G401 (cell line): ENCODE measurements at regions not wholly inside any gene's neighbourhood (a gene's known extent, or its start where the extent isn't known, plus 50 kb on each side); places are given as distances from the start of the nearest gene placed in this dataset.

Source experiments
- DNase-seq: peaks from one replicate; pipeline ENCODE4 v3.0.0-alpha.2; 2015; ENCODE audit warnings: low spot score
- in situ Hi-C: cut with HindIII; loops from 2 replicates; pipeline ENCODE4 v1.10.0; 2016; ENCODE audit warnings: low sequenced_read_pairs, mixed read lengths

GRCh38 chr5:74433255-74433895, 207.2 kb downstream of the ENC1 start:
- in situ Hi-C loops: no loop called here
- no peak for DNase-seq

- DNase-seq: no peak
- in situ Hi-C loops: no loop called here
Observed at GRCh38 chr5:74432721-74433120, 207.8 kb downstream of the ENC1 start.

- in situ Hi-C loops: no loop called here
Observed at GRCh38 chr5:74432216-74432615, 208.3 kb downstream of the ENC1 start.

GRCh38 chr5:74431290-74431669, 209.2 kb downstream of the ENC1 start:
- DNase-seq: no peak
- in situ Hi-C loops: no loop called here

More at GRCh38 chr5:74432216-74432615, 208.3 kb downstream of the ENC1 start:
- DNase-seq: peak; percentile 44

- DNase-seq: no peak
- in situ Hi-C loops: no loop called here
Observed at GRCh38 chr5:74430631-74431289, 209.8 kb downstream of the ENC1 start.

GRCh38 chr5:74429495-74429894, 211.0 kb downstream of the ENC1 start:
- DNase-seq: no peak
- in situ Hi-C loops: no loop called here

GRCh38 chr5:74428876-74429275, 211.7 kb downstream of the ENC1 start:
- DNase-seq: no peak
- in situ Hi-C loops: no loop called here

GRCh38 chr5:74428275-74428674, 212.3 kb downstream of the ENC1 start:
- in situ Hi-C loops: no loop called here
- no peak for DNase-seq

- in situ Hi-C loops: no loop called here
- DNase-seq: no peak
Observed at GRCh38 chr5:74426506-74426905, 214.0 kb downstream of the ENC1 start.

- in situ Hi-C loops: no loop called here
- no peak for DNase-seq
Observed at GRCh38 chr5:74424162-74424868, 216.2 kb downstream of the ENC1 start.

- DNase-seq: no peak
- in situ Hi-C loops: no loop called here
Observed at GRCh38 chr5:74423383-74423782, 217.1 kb downstream of the ENC1 start.

- no peak for DNase-seq
- in situ Hi-C loops: no loop called here
Observed at GRCh38 chr5:74422671-74423070, 217.9 kb downstream of the ENC1 start.

GRCh38 chr5:74422030-74422429, 218.5 kb downstream of the ENC1 start:
- no peak for DNase-seq
- in situ Hi-C loops: no loop called here

- no peak for DNase-seq
- in situ Hi-C loops: no loop called here
Observed at GRCh38 chr5:74421377-74421776, 219.2 kb downstream of the ENC1 start.

GRCh38 chr5:74420947-74421346, 219.6 kb downstream of the ENC1 start:
- in situ Hi-C loops: no loop called here
- DNase-seq: no peak

- in situ Hi-C loops: no loop called here
- no peak for DNase-seq
Observed at GRCh38 chr5:74420220-74420619, 220.3 kb downstream of the ENC1 start.

- no peak for DNase-seq
- in situ Hi-C loops: no loop called here
Observed at GRCh38 chr5:74419468-74419867, 221.1 kb downstream of the ENC1 start.

- DNase-seq: no peak
- in situ Hi-C loops: no loop called here
Observed at GRCh38 chr5:74418709-74419108, 221.8 kb downstream of the ENC1 start.

- in situ Hi-C loops: no loop called here
- DNase-seq: no peak
Observed at GRCh38 chr5:74418261-74418660, 222.3 kb downstream of the ENC1 start.

GRCh38 chr5:74415695-74416102, 224.8 kb downstream of the ENC1 start:
- in situ Hi-C loops: no loop called here
- DNase-seq: no peak

GRCh38 chr5:74414228-74414627, 226.3 kb downstream of the ENC1 start:
- DNase-seq: no peak
- in situ Hi-C loops: no loop called here
